ENCODE measurements at regions not wholly inside any gene's neighbourhood (a gene's known extent, or its start where the extent isn't known, plus 50 kb on each side); places are given as distances from the start of the nearest gene placed in this dataset.

GRCh38 chr20:22834651-22835256 lies 200.4 kb upstream of the SSTR4 start:
- TF ChIP-seq EZH2 (IDR thresholded peaks at IDR 0.05; ENCODE audit: insufficient read depth, poor library complexity, severe bottlenecking) (no peak), EZH2phosphoT487 (IDR thresholded peaks at IDR 0.05; ENCODE audit: insufficient read depth, low read depth) (no peak)
